AML-193 (cell line): ENCODE measurements at regions not wholly inside any gene's neighbourhood (a gene's known extent, or its start where the extent isn't known, plus 50 kb on each side); places are given as distances from the start of the nearest gene placed in this dataset.

Source experiments
- DNase-seq, 2 experiments: peaks; one replicate each; lab custom pipeline; 2025; lab: John Stamatoyannopoulos, UW

GRCh38 chr5:21694567-21694966, 1158.6 kb downstream of the CDH12 start:
- DNase-seq, result no peak

GRCh38 chr5:21693591-21693990, 1159.6 kb downstream of the CDH12 start:
- no peak for DNase-seq

- no peak for DNase-seq
Measured at GRCh38 chr5:21689587-21689986, 1163.6 kb downstream of the CDH12 start.

- DNase-seq, result no peak
Measured at GRCh38 chr5:21688655-21689054, 1164.5 kb downstream of the CDH12 start.

GRCh38 chr5:21687621-21688020, 1165.5 kb downstream of the CDH12 start:
- no peak for DNase-seq

- no peak for DNase-seq
Measured at GRCh38 chr5:21686706-21687105, 1166.4 kb downstream of the CDH12 start.

GRCh38 chr5:21685522-21685921, 1167.6 kb downstream of the CDH12 start:
- no peak for DNase-seq

- no peak for DNase-seq
Measured at GRCh38 chr5:21684992-21685391, 1168.2 kb downstream of the CDH12 start.

GRCh38 chr5:21681911-21682310, 1171.2 kb downstream of the CDH12 start:
- no peak for DNase-seq

GRCh38 chr5:21680641-21681040, 1172.5 kb downstream of the CDH12 start:
- no peak for DNase-seq

GRCh38 chr5:21680196-21680595, 1172.9 kb downstream of the CDH12 start:
- no peak for DNase-seq

- no peak for DNase-seq
Measured at GRCh38 chr5:21678526-21678925, 1174.6 kb downstream of the CDH12 start.

- no peak for DNase-seq
Measured at GRCh38 chr5:21672911-21673310, 1180.2 kb downstream of the CDH12 start.

GRCh38 chr5:21672360-21672759, 1180.8 kb downstream of the CDH12 start:
- DNase-seq, result no peak

GRCh38 chr5:21665524-21665923, 1187.6 kb downstream of the CDH12 start:
- no peak for DNase-seq

- no peak for DNase-seq
Measured at GRCh38 chr5:21663082-21663481, 1190.1 kb downstream of the CDH12 start.

GRCh38 chr5:21661184-21661583, 1192.0 kb downstream of the CDH12 start:
- no peak for DNase-seq

- no peak for DNase-seq
Measured at GRCh38 chr5:21654556-21654955, 1198.6 kb downstream of the CDH12 start.

- no peak for DNase-seq
Measured at GRCh38 chr5:21649969-21650368, 1203.2 kb downstream of the CDH12 start.

GRCh38 chr5:21646469-21646868, 1206.7 kb downstream of the CDH12 start:
- DNase-seq, result no peak

- no peak for DNase-seq
Measured at GRCh38 chr5:21644032-21644431, 1209.1 kb downstream of the CDH12 start.

GRCh38 chr5:21642312-21642711, 1210.8 kb downstream of the CDH12 start:
- no peak for DNase-seq

GRCh38 chr5:21623831-21624230, 1229.3 kb downstream of the CDH12 start:
- no peak for DNase-seq

- DNase-seq, result no peak
Measured at GRCh38 chr5:21615195-21615765, 1237.9 kb downstream of the CDH12 start.
